Endothelial cell (in vitro differentiated cells): ENCODE measurements at regions not wholly inside any gene's neighbourhood (a gene's known extent, or its start where the extent isn't known, plus 50 kb on each side); places are given as distances from the start of the nearest gene placed in this dataset.

Experiments used
- DNase-seq: peaks from one replicate; pipeline ENCODE4 v3.0.0; 2021; ENCODE audit warnings: low spot score
- H3K27ac Mint-ChIP-seq: one replicate; pipeline ENCODE4 v1.8.0; 2021; ENCODE audit warnings: mixed read lengths, inconsistent platforms; ENCODE audit not compliant: unreplicated experiment
- H3K27me3 Mint-ChIP-seq: one replicate; pipeline ENCODE4 v1.8.0; 2021; ENCODE audit warnings: mild to moderate bottlenecking, moderate library complexity, mixed read lengths, inconsistent platforms; ENCODE audit not compliant: unreplicated experiment
- H3K36me3 Mint-ChIP-seq: one replicate; pipeline ENCODE4 v1.8.0; 2021; ENCODE audit warnings: mild to moderate bottlenecking, low read depth, mixed read lengths, inconsistent platforms; ENCODE audit not compliant: unreplicated experiment
- H3K4me1 Mint-ChIP-seq: one replicate; pipeline ENCODE4 v1.8.0; 2021; ENCODE audit warnings: mild to moderate bottlenecking, mixed read lengths, inconsistent platforms; ENCODE audit not compliant: unreplicated experiment
- H3K4me3 Mint-ChIP-seq: one replicate; pipeline ENCODE4 v1.8.0; 2021; ENCODE audit warnings: mild to moderate bottlenecking, mixed read lengths, inconsistent platforms; ENCODE audit not compliant: unreplicated experiment
- H3K9me3 Mint-ChIP-seq: one replicate; pipeline ENCODE4 v1.8.0; 2021; ENCODE audit warnings: mixed read lengths, inconsistent platforms; ENCODE audit not compliant: unreplicated experiment
- TF ChIP-seq, protein P1 (sequence below): fragments of 200-600 bp; sonication (generic); IDR thresholded peaks from one replicate; pipeline ENCODE4 v1.5.0; 2021; ENCODE audit warnings: antibody characterized with exemption; ENCODE audit not compliant: unreplicated experiment

DNA sequence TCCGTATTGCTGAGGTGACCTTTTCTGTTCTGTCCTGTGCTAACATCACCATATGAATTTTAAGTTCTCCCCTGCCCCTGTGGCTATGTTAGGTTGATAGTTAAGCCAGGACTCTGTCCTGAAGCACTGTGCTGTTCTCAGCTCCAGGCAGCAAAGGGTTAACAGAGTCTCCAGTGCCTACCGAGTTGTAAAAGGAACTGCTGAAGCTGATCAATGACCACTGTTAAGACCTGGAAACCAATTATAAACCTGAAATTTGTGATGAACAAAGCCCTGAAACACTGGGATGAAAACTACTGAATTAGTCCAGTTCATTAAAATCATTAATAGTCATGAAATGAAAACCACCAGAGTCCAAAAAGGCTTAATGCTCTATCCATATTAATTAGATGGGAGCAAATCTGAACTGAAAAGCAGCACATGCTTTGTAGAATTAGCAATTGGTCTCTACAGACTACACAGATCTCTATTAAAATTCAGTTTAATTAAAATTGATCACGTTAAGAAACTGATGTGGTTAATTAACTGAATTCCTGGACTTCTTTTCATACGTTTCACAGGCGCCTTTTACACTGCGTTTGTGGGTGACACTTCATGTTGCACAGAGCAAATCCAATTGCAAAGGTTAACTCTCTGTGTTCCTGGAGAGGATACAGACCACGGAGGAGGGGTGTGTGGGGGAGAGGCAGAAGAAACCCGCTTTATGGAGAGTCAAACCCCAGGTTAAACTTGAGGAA lies 188.5 kb upstream of the MPPED2 start:
- H3K36me3 Mint-ChIP-seq: no peaks in the 10 kb centered on the region
- H3K27ac Mint-ChIP-seq: no peak overlapping the region
- H3K4me1 Mint-ChIP-seq: peaks cover 5% of the 10 kb centered on the region
- no peaks in the 10 kb centered on the region for H3K9me3 Mint-ChIP-seq
- TF ChIP-seq, protein P1, sequence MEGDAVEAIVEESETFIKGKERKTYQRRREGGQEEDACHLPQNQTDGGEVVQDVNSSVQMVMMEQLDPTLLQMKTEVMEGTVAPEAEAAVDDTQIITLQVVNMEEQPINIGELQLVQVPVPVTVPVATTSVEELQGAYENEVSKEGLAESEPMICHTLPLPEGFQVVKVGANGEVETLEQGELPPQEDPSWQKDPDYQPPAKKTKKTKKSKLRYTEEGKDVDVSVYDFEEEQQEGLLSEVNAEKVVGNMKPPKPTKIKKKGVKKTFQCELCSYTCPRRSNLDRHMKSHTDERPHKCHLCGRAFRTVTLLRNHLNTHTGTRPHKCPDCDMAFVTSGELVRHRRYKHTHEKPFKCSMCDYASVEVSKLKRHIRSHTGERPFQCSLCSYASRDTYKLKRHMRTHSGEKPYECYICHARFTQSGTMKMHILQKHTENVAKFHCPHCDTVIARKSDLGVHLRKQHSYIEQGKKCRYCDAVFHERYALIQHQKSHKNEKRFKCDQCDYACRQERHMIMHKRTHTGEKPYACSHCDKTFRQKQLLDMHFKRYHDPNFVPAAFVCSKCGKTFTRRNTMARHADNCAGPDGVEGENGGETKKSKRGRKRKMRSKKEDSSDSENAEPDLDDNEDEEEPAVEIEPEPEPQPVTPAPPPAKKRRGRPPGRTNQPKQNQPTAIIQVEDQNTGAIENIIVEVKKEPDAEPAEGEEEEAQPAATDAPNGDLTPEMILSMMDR: no peak
- no peak overlapping the region for H3K4me3 Mint-ChIP-seq
- DNase-seq: peak; percentile 23
- no peaks in the 10 kb centered on the region for H3K27me3 Mint-ChIP-seq

DNA sequence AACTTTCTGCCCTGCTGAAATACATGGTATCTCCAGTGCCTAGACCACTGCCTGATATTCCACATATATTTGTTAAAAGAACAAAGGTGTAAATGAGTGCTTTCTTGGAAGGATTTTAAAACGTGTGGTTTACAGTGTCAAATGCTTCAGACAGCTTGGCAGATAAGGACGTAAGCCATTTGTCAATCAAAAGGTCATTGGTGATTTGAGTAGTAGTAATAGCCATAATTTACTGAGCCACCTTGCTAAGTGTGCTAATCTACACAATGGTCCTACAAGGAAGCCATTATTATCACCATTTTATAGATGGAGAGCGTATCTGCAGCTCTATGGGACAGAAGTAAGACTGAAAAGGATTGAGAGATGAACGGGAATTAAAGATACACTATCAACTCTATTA lies 186.8 kb upstream of the MPPED2 start:
- TF ChIP-seq, protein P1: no peak
- no peaks in the 10 kb centered on the region for H3K36me3 Mint-ChIP-seq
- H3K27ac Mint-ChIP-seq: no peak overlapping the region

DNA sequence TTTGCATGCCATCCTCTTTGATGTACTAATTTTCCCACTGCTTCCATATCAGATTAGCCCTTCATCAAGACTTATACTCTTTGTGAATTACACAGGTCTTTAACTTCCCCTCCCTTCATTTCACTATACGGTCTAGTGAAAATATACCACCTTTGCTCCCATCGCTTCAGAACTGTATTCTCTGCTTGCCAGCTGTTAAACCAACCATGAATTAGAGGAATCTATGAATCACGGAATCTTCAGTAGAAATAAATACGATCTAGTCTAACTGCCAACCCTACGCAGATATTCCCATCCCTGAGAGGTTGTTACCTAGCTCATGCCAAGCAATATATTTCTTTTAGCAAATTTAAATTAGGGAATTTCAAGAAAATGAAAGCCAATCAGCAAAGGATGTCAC lies 177.8 kb upstream of the MPPED2 start:
- peaks cover 7% of the 10 kb centered on the region for H3K9me3 Mint-ChIP-seq
- H3K27ac Mint-ChIP-seq: no peak overlapping the region
- H3K36me3 Mint-ChIP-seq: peaks cover 4% of the 10 kb centered on the region
- H3K4me3 Mint-ChIP-seq: no peak overlapping the region
- peaks cover 2% of the 10 kb centered on the region for H3K4me1 Mint-ChIP-seq
- H3K27me3 Mint-ChIP-seq: no peaks in the 10 kb centered on the region
- DNase-seq: no peak
- TF ChIP-seq, protein P1: no peak

More for the DNA sequence above, 186.8 kb upstream of the MPPED2 start:
- Mint-ChIP-seq H3K4me1 (peaks cover 5% of the 10 kb centered on the region), H3K9me3 (no peaks in the 10 kb centered on the region), H3K27me3 (no peaks in the 10 kb centered on the region), H3K4me3 (no peak overlapping the region)
- no peak for DNase-seq

DNA sequence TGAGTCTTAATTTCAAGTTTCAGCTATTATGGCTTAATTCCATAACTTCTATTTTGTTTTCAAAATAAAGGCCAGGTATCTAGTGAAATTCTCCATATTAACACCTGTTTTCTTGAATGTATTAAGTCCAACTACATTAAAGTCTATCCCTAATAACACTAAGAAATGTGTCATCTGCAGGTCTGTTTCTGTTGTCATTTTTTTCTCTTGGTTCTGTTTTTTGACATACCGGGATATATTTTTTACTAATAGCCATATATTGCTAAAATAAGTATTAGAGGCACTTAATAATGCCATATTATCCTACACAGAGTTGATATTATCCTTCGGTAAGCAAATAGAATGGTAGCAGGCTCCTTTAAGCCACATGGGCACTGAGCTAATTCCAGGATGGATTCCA lies 176.0 kb upstream of the MPPED2 start:
- peaks cover 4% of the 10 kb centered on the region for H3K36me3 Mint-ChIP-seq
- H3K9me3 Mint-ChIP-seq: peaks cover 7% of the 10 kb centered on the region
- H3K4me3 Mint-ChIP-seq: no peak overlapping the region
- DNase-seq: no peak
- TF ChIP-seq, protein P1: no peak
- H3K4me1 Mint-ChIP-seq: peaks cover 11% of the 10 kb centered on the region
- H3K27me3 Mint-ChIP-seq: no peaks in the 10 kb centered on the region
- no peak overlapping the region for H3K27ac Mint-ChIP-seq

DNA sequence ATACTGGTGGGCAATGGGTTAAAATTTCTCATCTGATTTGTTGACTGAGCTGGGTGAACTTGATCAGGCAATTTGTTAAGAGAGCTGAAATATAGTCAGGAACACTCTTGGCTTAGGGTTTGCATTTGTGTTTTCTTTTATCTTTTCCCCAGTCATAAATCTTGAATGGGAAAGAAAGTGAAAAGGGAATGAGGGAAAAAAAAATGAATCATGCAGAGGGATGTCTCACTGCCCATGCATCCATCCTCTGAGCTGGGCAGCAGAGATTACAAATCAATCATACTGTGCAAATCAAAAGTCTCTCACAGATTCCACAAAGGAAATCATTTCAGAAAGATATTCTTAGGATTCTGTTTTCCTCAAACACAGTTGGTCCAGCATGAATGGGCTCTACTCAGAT lies 174.2 kb upstream of the MPPED2 start:
- H3K36me3 Mint-ChIP-seq: peaks cover 4% of the 10 kb centered on the region
- H3K27me3 Mint-ChIP-seq: no peaks in the 10 kb centered on the region
- peaks cover 16% of the 10 kb centered on the region for H3K4me1 Mint-ChIP-seq
- TF ChIP-seq, protein P1: no peak
- no peak for DNase-seq
- H3K9me3 Mint-ChIP-seq: peaks cover 7% of the 10 kb centered on the region
- H3K4me3 Mint-ChIP-seq: no peak overlapping the region
- H3K27ac Mint-ChIP-seq: no peak overlapping the region
